ENCODE measurements at regions not wholly inside any gene's neighbourhood (a gene's known extent, or its start where the extent isn't known, plus 50 kb on each side); places are given as distances from the start of the nearest gene placed in this dataset.

DNA sequence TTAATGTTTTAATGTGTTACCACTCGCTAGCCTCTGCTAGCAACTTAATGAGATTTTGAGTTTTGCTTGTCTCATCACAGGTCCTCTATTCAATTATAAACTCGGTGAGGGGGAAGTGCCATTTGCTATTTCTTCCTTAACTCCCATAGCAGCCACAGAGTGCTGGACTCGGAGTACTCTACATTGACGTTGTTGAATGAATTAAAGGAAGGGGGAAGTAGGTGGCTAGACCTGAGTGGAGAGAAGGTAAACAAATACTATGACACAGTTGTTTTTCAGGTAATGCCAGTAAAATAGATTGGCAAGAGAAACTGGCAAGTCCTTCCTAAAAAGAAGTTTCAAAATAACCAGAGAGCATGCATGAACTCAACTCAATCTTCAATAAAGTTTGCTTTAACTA lies 339.3 kb downstream of the HRH4 start:
- Histone ChIP-seq H4K20me1 (replicated peaks in 1 of 2; ENCODE audit: control insufficient read depth in 1 of 2, insufficient read depth in 2 of 2, low read length in 2 of 2) (no peaks in the 10 kb centered on the region), H3K79me1 (ENCODE audit: low read depth, low read length) (no peaks in the 10 kb centered on the region; the same call in 1 of the 2 replicates), H2BK5ac (ENCODE audit: low read depth, low read length) (no peak overlapping the region), H3K56ac (replicated peaks; ENCODE audit: insufficient read length, low read depth, low read length) (no peak overlapping the region), H3K36me3 (ENCODE audit: control insufficient read depth in 2 of 4, insufficient read depth in 4 of 4, low read length in 3 of 4) (no peaks in the 10 kb centered on the region), H4K5ac (ENCODE audit: insufficient read length, low read depth, low read length) (no peak overlapping the region), H3K14ac (ENCODE audit: insufficient read length) (no peak overlapping the region), H3K4me2 (ENCODE audit: insufficient read depth in 1 of 2, low read depth in 2 of 2, low read length in 2 of 2) (no peak overlapping the region), H3K9ac (replicated peaks in 1 of 4; ENCODE audit: extremely low read depth in 1 of 4, low read depth in 3 of 4, low read length in 3 of 4) (no peak overlapping the region), H3K4me1 (replicated peaks in 1 of 4; ENCODE audit: control insufficient read depth in 3 of 4, insufficient read depth in 4 of 4, low read length in 3 of 4) (peaks cover 0 to 7% (median 3%) of the 10 kb centered on the region in 4 experiments; a peak in 1 of 7 replicates), H3K23me2 (ENCODE audit: low read depth, low read length) (no peaks in the 10 kb centered on the region), H3K18ac (ENCODE audit: extremely low read depth, low read length) (no peak overlapping the region), H2AK5ac (ENCODE audit: low read depth, low read length) (no peak overlapping the region), H2BK120ac (replicated peaks; ENCODE audit: low read depth, low read length) (no peak overlapping the region), H3K27me3 (replicated peaks in 1 of 4; ENCODE audit: control insufficient read depth in 3 of 4, extremely low read depth in 1 of 4, insufficient read depth in 3 of 4, low read length in 3 of 4) (no peaks in the 10 kb centered on the region), H3K4ac (replicated peaks; ENCODE audit: insufficient read length, low read depth, low read length) (no peak overlapping the region), H3K27ac (ENCODE audit: low read depth, low read length) (no peak overlapping the region), H3K79me2 (ENCODE audit: control insufficient read depth in 1 of 2, insufficient read depth in 2 of 2, low read length in 2 of 2) (no peaks in the 10 kb centered on the region), H3K4me3 (ENCODE audit: extremely low read depth in 1 of 4, insufficient read depth in 2 of 4, low read depth in 3 of 4, low read length in 4 of 4) (no peak overlapping the region), H3K9me3 (ENCODE audit: insufficient read depth in 2 of 2, low read depth in 1 of 2, low read length in 1 of 2) (peaks cover 7% of the 10 kb centered on the region in 2 experiments; a peak in 3 of 4 replicates), H2AFZ (ENCODE audit: low read length) (no peak overlapping the region), H3K23ac (ENCODE audit: insufficient read length) (no peak overlapping the region), H4K8ac (ENCODE audit: extremely low read depth, insufficient read depth, low read length) (no peak overlapping the region), H4K91ac (replicated peaks; ENCODE audit: insufficient read length, low read length) (no peak overlapping the region), H2BK12ac (ENCODE audit: low read depth, low read length) (no peak overlapping the region), H2BK15ac (ENCODE audit: low read length) (no peak overlapping the region), H2BK20ac (ENCODE audit: low read length) (no peak overlapping the region)
- FAIRE-seq (no peak), DNase-seq (ENCODE audit: low read depth in 1 of 2, low spot score in 2 of 2) (no peak)
- ChIA-PET POLR2A (ENCODE audit: partially characterized antibody) (interaction anchor here (1.3 to 1.8 kb wide), 2 partner anchors 9 to 19 kb away, joined by 3 to 4 read pairs; no protein-coding TSS in a partner anchor), CTCF (ENCODE audit: partially characterized antibody) (no interaction called here)
- 85% methylated on average over 4 of the region's 4 CpGs; no CpG with 5 or more reads in 1 of the 2 experiments for WGBS, 2 experiments (ENCODE audit: extremely low coverage in 1 of 2, insufficient coverage in 1 of 2, insufficient read length in 1 of 2, insufficient replicate concordance in 2 of 2, low coverage in 1 of 2, low lambda C conversion rate in 2 of 2, missing lambda C conversion rate in 1 of 2)
- TF ChIP-seq JUND (IDR thresholded peaks at IDR 0.05; ENCODE audit: low read length) (no peak), EP300 (IDR thresholded peaks at IDR 0.05; ENCODE audit: borderline replicate concordance in 1 of 2, low read depth in 2 of 2, low read length in 2 of 2) (no peak), TBP (IDR thresholded peaks at IDR 0.05; ENCODE audit: low read depth, low read length) (no peak), TAF1 (IDR thresholded peaks at IDR 0.05; ENCODE audit: low read depth, low read length) (no peak), NANOG (IDR thresholded peaks at IDR 0.05; ENCODE audit: insufficient read depth, low read depth, low read length, poor library complexity, severe bottlenecking) (no peak), GTF2F1 (IDR thresholded peaks at IDR 0.05; ENCODE audit: borderline replicate concordance, low read depth, low read length) (no peak), SP2 (IDR thresholded peaks at IDR 0.05; ENCODE audit: low read length) (no peak), JUN (IDR thresholded peaks at IDR 0.05; ENCODE audit: low read depth, low read length) (no peak), SRF (IDR thresholded peaks at IDR 0.05; ENCODE audit: low read depth, low read length) (no peak), POLR2AphosphoS5 (IDR thresholded peaks at IDR 0.05; ENCODE audit: low read depth, low read length) (no peak), SUZ12 (IDR thresholded peaks at IDR 0.05; ENCODE audit: low read length) (no peak), RAD21 (IDR thresholded peaks at IDR 0.05 in 1 of 2, conservative IDR thresholded peaks at IDR 0.05 in 1 of 2; ENCODE audit: low read depth in 2 of 2, low read length in 2 of 2) (no peak), EGR1 (IDR thresholded peaks at IDR 0.05; ENCODE audit: borderline replicate concordance, low read depth, low read length) (no peak), CHD2 (IDR thresholded peaks at IDR 0.05; ENCODE audit: low read length) (no peak)
- TF ChIP-seq, protein P1, sequence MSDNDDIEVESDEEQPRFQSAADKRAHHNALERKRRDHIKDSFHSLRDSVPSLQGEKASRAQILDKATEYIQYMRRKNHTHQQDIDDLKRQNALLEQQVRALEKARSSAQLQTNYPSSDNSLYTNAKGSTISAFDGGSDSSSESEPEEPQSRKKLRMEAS (IDR thresholded peaks at IDR 0.05), result no peak
